ENCODE measurements at regions not wholly inside any gene's neighbourhood (a gene's known extent, or its start where the extent isn't known, plus 50 kb on each side); places are given as distances from the start of the nearest gene placed in this dataset.

DNA sequence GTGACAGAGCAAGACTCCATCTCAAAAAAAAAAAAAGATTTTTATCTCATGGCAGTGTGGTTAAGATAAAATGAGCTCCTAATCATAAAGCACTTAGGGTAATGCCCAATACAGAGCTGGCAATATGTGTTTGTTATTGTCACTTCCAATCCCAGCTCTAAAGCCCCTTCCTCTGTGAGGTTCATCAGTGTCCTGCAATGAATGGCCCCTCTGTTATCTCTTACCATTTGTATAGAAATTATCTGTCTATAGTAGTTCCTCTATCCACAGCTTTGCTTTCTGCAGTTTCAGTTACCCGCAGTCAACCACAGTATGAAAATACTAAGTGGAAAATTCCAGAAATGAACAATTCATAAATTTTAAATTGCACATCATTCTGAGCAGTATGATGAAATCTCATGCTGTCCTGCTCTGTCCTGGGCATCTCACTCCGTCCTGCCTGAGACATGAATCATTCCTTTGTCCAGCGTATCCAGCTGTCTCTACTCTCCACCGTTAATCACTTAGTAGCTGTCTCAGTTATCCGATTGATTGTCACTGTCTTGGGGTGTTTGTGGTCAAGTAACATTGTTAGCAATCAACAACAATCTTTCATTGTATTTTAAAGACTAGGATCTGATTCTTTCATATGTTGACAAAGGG, 50.2 kb upstream of the DNAH14 start:
- TF ChIP-seq POLR2A (IDR thresholded peaks at IDR 0.05; ENCODE audit: low read depth, low read length) (no peak), POLR2AphosphoS5 (IDR thresholded peaks at IDR 0.05; ENCODE audit: low read depth, low read length) (no peak), SPI1 (IDR thresholded peaks at IDR 0.05; ENCODE audit: low read depth, low read length) (no peak), TAF1 (IDR thresholded peaks at IDR 0.05; ENCODE audit: low read depth, low read length) (no peak), POU2F2 (IDR thresholded peaks at IDR 0.05; ENCODE audit: low read depth, low read length) (no peak), PAX5 (IDR thresholded peaks at IDR 0.05; ENCODE audit: insufficient read depth, low read length, severe bottlenecking) (no peak)

Data from GM12891 (cell line).